Mesendoderm (in vitro differentiated cells): ENCODE measurements at regions not wholly inside any gene's neighbourhood (a gene's known extent, or its start where the extent isn't known, plus 50 kb on each side); places are given as distances from the start of the nearest gene placed in this dataset.
A peak's percentile ranks its signal among the peaks of the same experiment; 100 is the strongest.

ENCODE experiments used
- DNase-seq: peaks from one replicate; pipeline ENCODE4 v3.0.0; 2013
- H2AK5ac ChIP-seq: 2 replicates; pipeline ENCODE4 v1.6.1; 2013; ENCODE audit warnings: low read length, inconsistent platforms
- H2BK120ac ChIP-seq: 2 replicates; pipeline ENCODE4 v1.6.1; 2013; ENCODE audit warnings: low read depth, mild to moderate bottlenecking, low read length, moderate library complexity, mixed read lengths
- H2BK15ac ChIP-seq: replicated peaks from 2 replicates; pipeline ENCODE4 v1.6.1; 2013; ENCODE audit warnings: low read depth, mild to moderate bottlenecking, moderate library complexity
- H2BK5ac ChIP-seq: 2 replicates; pipeline ENCODE4 v1.6.1; 2013; ENCODE audit warnings: low read length, inconsistent platforms
- H3K18ac ChIP-seq: 2 replicates; pipeline ENCODE4 v1.6.1; 2013; ENCODE audit warnings: mild to moderate bottlenecking, low read length, mixed read lengths
- H3K23ac ChIP-seq: one replicate; pipeline ENCODE4 v1.6.1; 2013; ENCODE audit warnings: low read length
- H3K27ac ChIP-seq: 2 replicates; pipeline ENCODE4 v1.5.1; 2013; ENCODE audit warnings: low read depth, mild to moderate bottlenecking, inconsistent platforms, low read length, moderate library complexity
- H3K27me3 ChIP-seq: 2 replicates; pipeline ENCODE4 v1.6.1; 2013; ENCODE audit warnings: low read length, control low read depth, mild to moderate bottlenecking, inconsistent platforms; ENCODE audit not compliant: insufficient read depth, poor library complexity
- H3K36me3 ChIP-seq: 2 replicates; pipeline ENCODE4 v1.6.1; 2013; ENCODE audit warnings: low read length, inconsistent platforms; ENCODE audit not compliant: control insufficient read depth, insufficient read depth
- H3K4ac ChIP-seq: one replicate; pipeline ENCODE4 v1.6.1; 2013; ENCODE audit warnings: low read depth, mild to moderate bottlenecking, low read length, moderate library complexity
- H3K4me1 ChIP-seq: 2 replicates; pipeline ENCODE4 v1.6.1; 2013; ENCODE audit warnings: low read depth, low read length, inconsistent platforms; ENCODE audit not compliant: control insufficient read depth
- H3K4me2 ChIP-seq: 2 replicates; pipeline ENCODE4 v1.6.1; 2013; ENCODE audit warnings: low read length
- H3K4me3 ChIP-seq: 2 replicates; pipeline ENCODE4 v1.5.1; 2013; ENCODE audit warnings: mild to moderate bottlenecking, low read length
- H3K56ac ChIP-seq: one replicate; pipeline ENCODE4 v1.6.1; 2013; ENCODE audit warnings: low read length
- H3K79me1 ChIP-seq: 2 replicates; pipeline ENCODE4 v1.6.1; 2013; ENCODE audit warnings: low read length, inconsistent platforms
- H3K79me2 ChIP-seq: 2 replicates; pipeline ENCODE4 v1.6.1; 2013; ENCODE audit warnings: mild to moderate bottlenecking, low read length; ENCODE audit not compliant: control insufficient read depth, insufficient read depth
- H3K9ac ChIP-seq: 2 replicates; pipeline ENCODE4 v1.6.1; 2013; ENCODE audit warnings: low read length, inconsistent platforms
- H4K5ac ChIP-seq: one replicate; pipeline ENCODE4 v1.6.1; 2013; ENCODE audit warnings: low read length
- H4K8ac ChIP-seq: one replicate; pipeline ENCODE4 v1.6.1; 2013; ENCODE audit warnings: low read depth, mild to moderate bottlenecking, control low read depth, low read length, moderate library complexity
- WGBS: extraction: QIAGEN DNeasy Blood & Tissue Kit; methylation state at CpG from one replicate; pipeline ENCODE4 v1.1.7; 2013; ENCODE audit warnings: low lambda C conversion rate, missing lambda C conversion rate; ENCODE audit not compliant: insufficient coverage; ENCODE audit errors: extremely low coverage; 5-methylcytosine and 5-hydroxymethylcytosine counted together

- no peak overlapping the region for H2BK5ac ChIP-seq
- no peaks in the 10 kb centered on the region for H3K36me3 ChIP-seq
- H3K18ac ChIP-seq, result no peak overlapping the region
- no CpG with 5 or more reads among the region's 1 CpG for WGBS
- H3K79me2 ChIP-seq, result no peaks in the 10 kb centered on the region
- H3K4me3 ChIP-seq, result no peak overlapping the region
- no peak overlapping the region for H4K8ac ChIP-seq
- no peak overlapping the region for H3K27ac ChIP-seq
- no peaks in the 10 kb centered on the region for H3K27me3 ChIP-seq
- H2BK120ac ChIP-seq, result no peak overlapping the region
- no peak overlapping the region for H2AK5ac ChIP-seq
- no peak for DNase-seq
- no peaks in the 10 kb centered on the region for H3K4me1 ChIP-seq
- H2BK15ac ChIP-seq, result no peak overlapping the region
- no peak overlapping the region for H4K5ac ChIP-seq
- no peak overlapping the region for H3K4me2 ChIP-seq
- no peak overlapping the region for H3K4ac ChIP-seq
- no peak overlapping the region for H3K9ac ChIP-seq
- H3K23ac ChIP-seq, result no peak overlapping the region
- no peak overlapping the region for H3K56ac ChIP-seq
- no peaks in the 10 kb centered on the region for H3K79me1 ChIP-seq
Measured at GRCh38 chr4:83810428-83810827, 274.5 kb downstream of the GPAT3 start.

GRCh38 chr4:83809581-83809980, 273.7 kb downstream of the GPAT3 start:
- Histone ChIP-seq H3K56ac (no peak overlapping the region), H3K36me3 (no peaks in the 10 kb centered on the region), H3K4me3 (no peak overlapping the region)

GRCh38 chr4:83793481-83793880, 257.6 kb downstream of the GPAT3 start:
- H3K4me1 ChIP-seq, result no peaks in the 10 kb centered on the region
- no peak overlapping the region for H3K56ac ChIP-seq
- no peak overlapping the region for H3K9ac ChIP-seq
- no peak overlapping the region for H3K18ac ChIP-seq
- H2BK120ac ChIP-seq, result no peak overlapping the region
- H4K8ac ChIP-seq, result no peak overlapping the region
- no peaks in the 10 kb centered on the region for H3K36me3 ChIP-seq
- no peak overlapping the region for H4K5ac ChIP-seq
- H3K23ac ChIP-seq, result no peak overlapping the region
- H2BK15ac ChIP-seq, result no peak overlapping the region
- no peak overlapping the region for H3K4me2 ChIP-seq
- no peak overlapping the region for H2AK5ac ChIP-seq
- H3K4ac ChIP-seq, result no peak overlapping the region
- no peak overlapping the region for H3K4me3 ChIP-seq
- H3K27me3 ChIP-seq, result no peaks in the 10 kb centered on the region
- H2BK5ac ChIP-seq, result no peak overlapping the region
- no peak overlapping the region for H3K27ac ChIP-seq
- no peak for DNase-seq
- H3K79me1 ChIP-seq, result no peaks in the 10 kb centered on the region
- WGBS, result no CpG with 5 or more reads among the region's 2 CpGs
- no peaks in the 10 kb centered on the region for H3K79me2 ChIP-seq

More at GRCh38 chr4:83809581-83809980, 273.7 kb downstream of the GPAT3 start:
- no peak for DNase-seq
- H4K5ac ChIP-seq, result no peak overlapping the region
- H3K4ac ChIP-seq, result no peak overlapping the region
- H3K4me1 ChIP-seq, result no peaks in the 10 kb centered on the region
- no peak overlapping the region for H3K18ac ChIP-seq
- no peak overlapping the region for H2AK5ac ChIP-seq
- H3K9ac ChIP-seq, result no peak overlapping the region
- H3K27me3 ChIP-seq, result no peaks in the 10 kb centered on the region
- no peaks in the 10 kb centered on the region for H3K79me1 ChIP-seq
- WGBS, result no CpG with 5 or more reads among the region's 2 CpGs
- H2BK15ac ChIP-seq, result no peak overlapping the region
- H3K4me2 ChIP-seq, result no peak overlapping the region
- H4K8ac ChIP-seq, result no peak overlapping the region
- H3K27ac ChIP-seq, result no peak overlapping the region
- no peak overlapping the region for H2BK5ac ChIP-seq
- no peak overlapping the region for H3K23ac ChIP-seq
- no peaks in the 10 kb centered on the region for H3K79me2 ChIP-seq
- no peak overlapping the region for H2BK120ac ChIP-seq

GRCh38 chr4:83785891-83786290, 250.0 kb downstream of the GPAT3 start:
- H3K36me3 ChIP-seq, result no peaks in the 10 kb centered on the region
- H4K8ac ChIP-seq, result no peak overlapping the region
- no peak overlapping the region for H2AK5ac ChIP-seq
- no peak overlapping the region for H3K4me2 ChIP-seq
- no peak overlapping the region for H3K4ac ChIP-seq
- H3K56ac ChIP-seq, result no peak overlapping the region
- no CpG with 5 or more reads among the region's 1 CpG for WGBS
- no peak overlapping the region for H3K23ac ChIP-seq
- no peak overlapping the region for H3K18ac ChIP-seq
- no peak overlapping the region for H4K5ac ChIP-seq
- no peak overlapping the region for H3K27ac ChIP-seq
- no peak overlapping the region for H2BK120ac ChIP-seq
- no peak overlapping the region for H2BK15ac ChIP-seq
- no peaks in the 10 kb centered on the region for H3K79me1 ChIP-seq
- DNase-seq, result no peak
- H3K79me2 ChIP-seq, result no peaks in the 10 kb centered on the region
- no peak overlapping the region for H3K4me3 ChIP-seq
- H3K27me3 ChIP-seq, result no peaks in the 10 kb centered on the region
- H2BK5ac ChIP-seq, result no peak overlapping the region
- no peak overlapping the region for H3K9ac ChIP-seq
- H3K4me1 ChIP-seq, result no peaks in the 10 kb centered on the region

GRCh38 chr4:83783215-83783614, 247.3 kb downstream of the GPAT3 start:
- no peak for DNase-seq
- H3K18ac ChIP-seq, result no peak overlapping the region
- no peaks in the 10 kb centered on the region for H3K79me2 ChIP-seq
- H3K4me3 ChIP-seq, result no peak overlapping the region
- H4K8ac ChIP-seq, result no peak overlapping the region
- H3K23ac ChIP-seq, result no peak overlapping the region
- no peak overlapping the region for H2BK15ac ChIP-seq
- no peaks in the 10 kb centered on the region for H3K79me1 ChIP-seq
- no peak overlapping the region for H4K5ac ChIP-seq
- no peaks in the 10 kb centered on the region for H3K36me3 ChIP-seq
- WGBS, result no CpG with 5 or more reads among the region's 1 CpG
- no peak overlapping the region for H3K4me2 ChIP-seq
- H3K9ac ChIP-seq, result no peak overlapping the region
- no peak overlapping the region for H3K4ac ChIP-seq
- H2BK120ac ChIP-seq, result no peak overlapping the region
- no peak overlapping the region for H3K56ac ChIP-seq
- H3K4me1 ChIP-seq, result no peaks in the 10 kb centered on the region
- H2AK5ac ChIP-seq, result no peak overlapping the region
- H2BK5ac ChIP-seq, result no peak overlapping the region
- no peak overlapping the region for H3K27ac ChIP-seq
- no peaks in the 10 kb centered on the region for H3K27me3 ChIP-seq

GRCh38 chr4:83782591-83782990, 246.7 kb downstream of the GPAT3 start:
- no peaks in the 10 kb centered on the region for H3K79me2 ChIP-seq
- H2BK120ac ChIP-seq, result no peak overlapping the region
- no peak overlapping the region for H2BK5ac ChIP-seq
- H3K23ac ChIP-seq, result no peak overlapping the region
- H2AK5ac ChIP-seq, result no peak overlapping the region
- no peaks in the 10 kb centered on the region for H3K27me3 ChIP-seq
- no peaks in the 10 kb centered on the region for H3K4me1 ChIP-seq
- H3K27ac ChIP-seq, result no peak overlapping the region
- H2BK15ac ChIP-seq, result no peak overlapping the region
- no peak overlapping the region for H4K8ac ChIP-seq
- no peak overlapping the region for H3K9ac ChIP-seq
- H3K36me3 ChIP-seq, result no peaks in the 10 kb centered on the region
- WGBS, result no CpG with 5 or more reads among the region's 6 CpGs
- H3K4me2 ChIP-seq, result no peak overlapping the region
- H3K18ac ChIP-seq, result no peak overlapping the region
- no peak overlapping the region for H3K56ac ChIP-seq
- no peak overlapping the region for H3K4ac ChIP-seq
- DNase-seq, result peak; percentile 54
- H3K4me3 ChIP-seq, result no peak overlapping the region
- no peak overlapping the region for H4K5ac ChIP-seq
- no peaks in the 10 kb centered on the region for H3K79me1 ChIP-seq
